Testis (tissue), 2 donors: ENCODE measurements at regions not wholly inside any gene's neighbourhood (a gene's known extent, or its start where the extent isn't known, plus 50 kb on each side); places are given as distances from the start of the nearest gene placed in this dataset.

Source experiments
- POLR2A ChIP-seq: fragments of 450-650 bp; IDR thresholded peaks from one replicate; pipeline ENCODE4 v1.6.1; 2017; ENCODE audit warnings: antibody characterized with exemption, mild to moderate bottlenecking, moderate library complexity
- TF ChIP-seq, protein P1 (sequence below), 3 experiments: fragments of 450-650 bp in 2 of 3; fragments of 200-600 bp in 1 of 3; sonication (generic) in 1 of 3; IDR thresholded peaks; one replicate each; pipeline ENCODE4 v1.5.1; 2016 to 2019; ENCODE audit warnings: antibody characterized with exemption in 3 of 3, mild to moderate bottlenecking in 2 of 3, moderate library complexity in 1 of 3

DNA sequence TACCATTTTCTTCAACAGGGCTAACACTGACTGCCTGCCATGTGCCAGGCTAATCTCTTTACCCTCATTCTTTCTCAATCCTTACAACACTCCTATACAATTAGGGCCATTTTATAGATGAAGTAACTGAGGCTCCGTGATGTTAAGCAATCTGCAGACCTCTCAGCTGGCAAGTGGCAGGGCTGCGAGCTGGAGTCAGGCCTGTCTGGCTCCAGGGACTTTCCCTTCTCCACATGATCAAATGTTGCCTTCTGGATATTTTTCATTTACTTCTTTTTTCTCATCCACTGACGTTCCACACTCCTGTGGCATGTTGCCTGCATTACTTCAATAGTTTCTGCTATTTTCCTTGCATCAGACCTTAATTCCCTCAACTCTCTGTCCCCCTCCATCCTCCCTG, 55.2 kb upstream of the TAGAP start:
- TF ChIP-seq, protein P1, sequence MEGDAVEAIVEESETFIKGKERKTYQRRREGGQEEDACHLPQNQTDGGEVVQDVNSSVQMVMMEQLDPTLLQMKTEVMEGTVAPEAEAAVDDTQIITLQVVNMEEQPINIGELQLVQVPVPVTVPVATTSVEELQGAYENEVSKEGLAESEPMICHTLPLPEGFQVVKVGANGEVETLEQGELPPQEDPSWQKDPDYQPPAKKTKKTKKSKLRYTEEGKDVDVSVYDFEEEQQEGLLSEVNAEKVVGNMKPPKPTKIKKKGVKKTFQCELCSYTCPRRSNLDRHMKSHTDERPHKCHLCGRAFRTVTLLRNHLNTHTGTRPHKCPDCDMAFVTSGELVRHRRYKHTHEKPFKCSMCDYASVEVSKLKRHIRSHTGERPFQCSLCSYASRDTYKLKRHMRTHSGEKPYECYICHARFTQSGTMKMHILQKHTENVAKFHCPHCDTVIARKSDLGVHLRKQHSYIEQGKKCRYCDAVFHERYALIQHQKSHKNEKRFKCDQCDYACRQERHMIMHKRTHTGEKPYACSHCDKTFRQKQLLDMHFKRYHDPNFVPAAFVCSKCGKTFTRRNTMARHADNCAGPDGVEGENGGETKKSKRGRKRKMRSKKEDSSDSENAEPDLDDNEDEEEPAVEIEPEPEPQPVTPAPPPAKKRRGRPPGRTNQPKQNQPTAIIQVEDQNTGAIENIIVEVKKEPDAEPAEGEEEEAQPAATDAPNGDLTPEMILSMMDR (IDR thresholded peaks at IDR 0.05): no peak
- no peak for TF ChIP-seq POLR2A
